Endothelial cell of umbilical vein (primary cell): ENCODE measurements at regions not wholly inside any gene's neighbourhood (a gene's known extent, or its start where the extent isn't known, plus 50 kb on each side); places are given as distances from the start of the nearest gene placed in this dataset.

Experiments
- BruUV-seq: library from RNA; stranded (reverse); fragments of 400-500 nt; replicated peaks from 2 replicates; lab custom pipeline; 2021; lab: Mats Ljungman, UMichigan
- CTCF ChIA-PET: fragments of 300-600, 350-600 bp; sonication (Branson Sonifier 250); formaldehyde crosslinking; loops from one replicate; lab custom pipeline; 2021; ENCODE audit warnings: antibody characterized with exemption, inconsistent platforms; lab: Charles Lee
- POLR2A ChIA-PET: fragments of 300-600, 350-600 bp; sonication (Branson Sonifier 250); formaldehyde crosslinking; loops from one replicate; lab custom pipeline; 2021; ENCODE audit warnings: antibody characterized with exemption, inconsistent platforms; lab: Charles Lee
- DNase-seq: peaks from one replicate; pipeline ENCODE4 v3.0.0-alpha.2; 2011; ENCODE audit warnings: low read depth, low spot score
- FAIRE-seq: peaks from 2 replicates; lab custom pipeline; 2011; peaks lifted over from hg19 to GRCh38; lab: Jason Lieb, UNC
- H2AFZ ChIP-seq: 2 replicates; pipeline ENCODE4 v1.6.0; 2012; ENCODE audit warnings: low read depth, low read length, control low read depth, inconsistent platforms
- H3K27ac ChIP-seq: 2 replicates; pipeline ENCODE4 v1.5.1; 2011; ENCODE audit warnings: low read depth, mild to moderate bottlenecking, control low read depth, low read length, moderate library complexity; ENCODE audit not compliant: insufficient read depth
- H3K27me3 ChIP-seq, 2 experiments: 2 replicates each; pipeline versions ENCODE4 v1.6.0 to v1.6.1; 2011; ENCODE audit warnings: low read length in 2 of 2, mixed read lengths in 1 of 2; ENCODE audit not compliant: control insufficient read depth in 2 of 2, insufficient read depth in 2 of 2
- H3K36me3 ChIP-seq, 2 experiments: 2 replicates in 1 of 2; 3 replicates in 1 of 2; pipeline ENCODE4 v1.5.1; 2011; ENCODE audit warnings: low read length in 2 of 2, mild to moderate bottlenecking in 1 of 2, moderate library complexity in 1 of 2; ENCODE audit not compliant: control insufficient read depth in 2 of 2, insufficient read depth in 2 of 2; ENCODE audit errors: extremely low read depth in 1 of 2
- H3K4me1 ChIP-seq: 3 replicates; pipeline ENCODE4 v1.5.1; 2011; ENCODE audit warnings: mild to moderate bottlenecking, low read length; ENCODE audit not compliant: control insufficient read depth, insufficient read depth; ENCODE audit errors: extremely low read depth
- H3K4me2 ChIP-seq: 2 replicates; pipeline ENCODE4 v1.6.1; 2011; ENCODE audit warnings: low read length, control low read depth, mixed read lengths; ENCODE audit not compliant: insufficient read depth
- H3K4me3 ChIP-seq, 3 experiments: fragments of 200-600 bp in 1 of 3; sonication (generic), shearing (Covaris generic) in 1 of 3; replicated peaks in 1 of 3; 2 replicates each; pipeline ENCODE4 v1.5.1; 2011 to 2016; ENCODE audit warnings: control low read depth in 3 of 3, low read length in 3 of 3, mild to moderate bottlenecking in 2 of 3, inconsistent platforms in 1 of 3, low read depth in 1 of 3, moderate library complexity in 1 of 3; ENCODE audit not compliant: insufficient read depth in 1 of 3
- H3K79me2 ChIP-seq: 2 replicates; pipeline ENCODE4 v1.6.0; 2012; ENCODE audit warnings: low read length, inconsistent platforms; ENCODE audit not compliant: control insufficient read depth, insufficient read depth
- H3K9ac ChIP-seq: replicated peaks from 2 replicates; pipeline ENCODE3; 2011; ENCODE audit warnings: low read length, control low read depth; ENCODE audit not compliant: insufficient read depth; ENCODE audit errors: extremely low read depth
- H3K9me1 ChIP-seq: replicated peaks from 3 replicates; pipeline ENCODE4 v1.6.0; 2011; ENCODE audit warnings: mild to moderate bottlenecking, low read length; ENCODE audit not compliant: control insufficient read depth, insufficient read depth; ENCODE audit errors: extremely low read depth
- H3K9me3 ChIP-seq: replicated peaks from 2 replicates; pipeline ENCODE4 v1.5.1; 2012; ENCODE audit warnings: low read length, inconsistent platforms; ENCODE audit not compliant: control insufficient read depth, insufficient read depth
- H4K20me1 ChIP-seq: replicated peaks from 2 replicates; pipeline ENCODE3; 2011; ENCODE audit warnings: mild to moderate bottlenecking, low read length; ENCODE audit not compliant: control insufficient read depth, insufficient read depth; ENCODE audit errors: extremely low read depth
- FOS ChIP-seq: IDR thresholded peaks from 2 replicates; pipeline ENCODE4 v1.6.1; 2011; ENCODE audit warnings: mild to moderate bottlenecking, low read length, moderate library complexity, borderline replicate concordance; ENCODE audit not compliant: insufficient read depth
- GATA2 ChIP-seq: IDR thresholded peaks from 2 replicates; pipeline ENCODE4 v1.7.0; 2011; ENCODE audit warnings: low read depth, mild to moderate bottlenecking, moderate library complexity, mixed read lengths, low read length; ENCODE audit not compliant: insufficient read length, insufficient read depth
- JUN ChIP-seq: IDR thresholded peaks from 2 replicates; pipeline ENCODE4 v1.6.1; 2011; ENCODE audit warnings: borderline replicate concordance, low read depth; ENCODE audit not compliant: insufficient read length, insufficient read depth
- POLR2A ChIP-seq: IDR thresholded peaks from 2 replicates; pipeline ENCODE4 v1.6.1; 2012; ENCODE audit warnings: low read depth, mild to moderate bottlenecking, control low read depth, low read length
- POLR2AphosphoS5 ChIP-seq: IDR thresholded peaks from 2 replicates; pipeline ENCODE4 v1.6.1; 2012; ENCODE audit warnings: low read depth, mild to moderate bottlenecking, control low read depth, low read length, moderate library complexity; ENCODE audit not compliant: insufficient read depth
- dilution Hi-C: fragments of 300-500 bp; cut with MboI; formaldehyde crosslinking; loops from one replicate; pipeline ENCODE4 v1.15.0; 2019; ENCODE audit warnings: low sequenced_read_pairs; ENCODE audit not compliant: extremely low pct_ligation_motif_present
- intact Hi-C: fragments of 100-400 bp; cut with micrococcal nuclease; formaldehyde crosslinking; loops from one replicate; pipeline ENCODE4 v1.10.0; 2022
- TF ChIP-seq, protein P1 (sequence below), 2 donors: IDR thresholded peaks; 1 replicate in 1 of 2; 2 replicates in 1 of 2; pipeline ENCODE4 v1.5.1; 2011; ENCODE audit warnings: low read length in 2 of 2, mild to moderate bottlenecking in 2 of 2, moderate library complexity in 2 of 2, control low read depth in 1 of 2, inconsistent platforms in 1 of 2, low read depth in 1 of 2; ENCODE audit not compliant: insufficient read depth in 1 of 2; ENCODE audit errors: extremely low read depth in 1 of 2
- TF ChIP-seq, protein P2 (sequence below): IDR thresholded peaks from 2 replicates; pipeline ENCODE4 v1.6.1; 2011; ENCODE audit not compliant: insufficient read depth, insufficient read length

DNA sequence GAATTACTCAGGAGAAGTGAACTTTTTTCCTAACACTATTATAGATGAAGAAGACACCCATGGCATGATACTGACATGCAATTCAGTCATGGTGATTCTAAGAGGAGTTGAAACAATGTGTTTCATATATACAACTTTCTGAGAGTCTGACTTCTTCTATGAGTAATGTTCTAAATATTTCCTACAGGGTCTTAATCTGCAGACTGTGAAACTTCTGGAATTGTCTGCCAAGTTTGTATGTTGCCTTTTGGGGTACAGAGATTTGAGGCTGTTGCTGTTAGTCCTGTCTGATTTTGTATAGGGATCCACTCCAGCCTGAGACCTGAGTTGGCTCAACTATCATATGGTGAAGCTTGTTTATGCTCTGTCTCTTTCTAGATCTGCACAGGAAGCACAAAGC, 160.6 kb upstream of the GATB start:
- ChIA-PET CTCF (interaction anchor here (1.0 kb wide), 1 partner anchor 11 kb away, joined by 3 read pairs; no protein-coding TSS in a partner anchor), POLR2A (no interaction called here)
- Histone ChIP-seq H3K9me1 (no peaks in the 10 kb centered on the region), H3K36me3 (no peaks in the 10 kb centered on the region), H3K9ac (no peak overlapping the region), H3K27me3 (no peaks in the 10 kb centered on the region), H2AFZ (no peak overlapping the region), H3K27ac (no peak overlapping the region), H3K4me2 (no peak overlapping the region), H3K9me3 (no peaks in the 10 kb centered on the region), H4K20me1 (no peaks in the 10 kb centered on the region), H3K79me2 (no peaks in the 10 kb centered on the region), H3K4me1 (no peaks in the 10 kb centered on the region), H3K4me3 (no peak overlapping the region)
- no peak for TF ChIP-seq JUN
- TF ChIP-seq FOS = no peak
- no peak for TF ChIP-seq GATA2
- TF ChIP-seq, protein P1, sequence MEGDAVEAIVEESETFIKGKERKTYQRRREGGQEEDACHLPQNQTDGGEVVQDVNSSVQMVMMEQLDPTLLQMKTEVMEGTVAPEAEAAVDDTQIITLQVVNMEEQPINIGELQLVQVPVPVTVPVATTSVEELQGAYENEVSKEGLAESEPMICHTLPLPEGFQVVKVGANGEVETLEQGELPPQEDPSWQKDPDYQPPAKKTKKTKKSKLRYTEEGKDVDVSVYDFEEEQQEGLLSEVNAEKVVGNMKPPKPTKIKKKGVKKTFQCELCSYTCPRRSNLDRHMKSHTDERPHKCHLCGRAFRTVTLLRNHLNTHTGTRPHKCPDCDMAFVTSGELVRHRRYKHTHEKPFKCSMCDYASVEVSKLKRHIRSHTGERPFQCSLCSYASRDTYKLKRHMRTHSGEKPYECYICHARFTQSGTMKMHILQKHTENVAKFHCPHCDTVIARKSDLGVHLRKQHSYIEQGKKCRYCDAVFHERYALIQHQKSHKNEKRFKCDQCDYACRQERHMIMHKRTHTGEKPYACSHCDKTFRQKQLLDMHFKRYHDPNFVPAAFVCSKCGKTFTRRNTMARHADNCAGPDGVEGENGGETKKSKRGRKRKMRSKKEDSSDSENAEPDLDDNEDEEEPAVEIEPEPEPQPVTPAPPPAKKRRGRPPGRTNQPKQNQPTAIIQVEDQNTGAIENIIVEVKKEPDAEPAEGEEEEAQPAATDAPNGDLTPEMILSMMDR (IDR thresholded peaks at IDR 0.05; ENCODE audit: extremely low read depth in 1 of 2, insufficient read depth in 1 of 2, low read depth in 1 of 2, low read length in 2 of 2) = no peak
- TF ChIP-seq, protein P2, sequence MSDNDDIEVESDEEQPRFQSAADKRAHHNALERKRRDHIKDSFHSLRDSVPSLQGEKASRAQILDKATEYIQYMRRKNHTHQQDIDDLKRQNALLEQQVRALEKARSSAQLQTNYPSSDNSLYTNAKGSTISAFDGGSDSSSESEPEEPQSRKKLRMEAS = no peak
- TF ChIP-seq POLR2AphosphoS5 = no peak
- no peak for TF ChIP-seq POLR2A
- DNase-seq (no peak), FAIRE-seq (no peak)
- dilution Hi-C loops = no loop called here
- intact Hi-C loops = no loop called here
- BruUV-seq = no TSS peak
